ENCODE measurements at regions not wholly inside any gene's neighbourhood (a gene's known extent, or its start where the extent isn't known, plus 50 kb on each side); places are given as distances from the start of the nearest gene placed in this dataset.

GRCh38 chrX:39137363-39137954 is 336.2 kb downstream of the MID1IP1 start:
- Mint-ChIP-seq H3K27ac (peak overlapping the region; percentile 27), H3K9me3 (no peaks in the 10 kb centered on the region), H3K4me3 (no peak overlapping the region), H3K4me1 (peaks cover 23% of the 10 kb centered on the region), H3K36me3 (no peaks in the 10 kb centered on the region), H3K27me3 (no peaks in the 10 kb centered on the region)
- no peak for ATAC-seq

GRCh38 chrX:39140581-39140980 is 339.3 kb downstream of the MID1IP1 start:
- no peak overlapping the region for H3K27ac Mint-ChIP-seq
- no peaks in the 10 kb centered on the region for H3K36me3 Mint-ChIP-seq
- H3K4me1 Mint-ChIP-seq: peaks cover 30% of the 10 kb centered on the region
- no peak overlapping the region for H3K4me3 Mint-ChIP-seq
- H3K9me3 Mint-ChIP-seq: no peaks in the 10 kb centered on the region
- no peak for ATAC-seq
- H3K27me3 Mint-ChIP-seq: no peaks in the 10 kb centered on the region

GRCh38 chrX:39144323-39144722 is 343.1 kb downstream of the MID1IP1 start:
- peak; percentile 87 for ATAC-seq
- H3K9me3 Mint-ChIP-seq: no peaks in the 10 kb centered on the region
- peak overlapping the region; percentile 98 for H3K27ac Mint-ChIP-seq
- no peaks in the 10 kb centered on the region for H3K36me3 Mint-ChIP-seq
- peaks cover 55% of the 10 kb centered on the region for H3K4me1 Mint-ChIP-seq
- H3K27me3 Mint-ChIP-seq: no peaks in the 10 kb centered on the region
- H3K4me3 Mint-ChIP-seq: peak overlapping the region; percentile 52

- peak overlapping the region; percentile 98 for H3K27ac Mint-ChIP-seq
- no peaks in the 10 kb centered on the region for H3K27me3 Mint-ChIP-seq
- no peaks in the 10 kb centered on the region for H3K9me3 Mint-ChIP-seq
- no peaks in the 10 kb centered on the region for H3K36me3 Mint-ChIP-seq
- peaks cover 62% of the 10 kb centered on the region for H3K4me1 Mint-ChIP-seq
- H3K4me3 Mint-ChIP-seq: peak overlapping the region; percentile 52
- peak; percentile 90 for ATAC-seq
Measured at GRCh38 chrX:39144956-39145355, 343.7 kb downstream of the MID1IP1 start.

GRCh38 chrX:39145859-39146258 is 344.6 kb downstream of the MID1IP1 start:
- Mint-ChIP-seq H3K9me3 (no peaks in the 10 kb centered on the region), H3K4me1 (peaks cover 68% of the 10 kb centered on the region), H3K27ac (peak overlapping the region; percentile 98), H3K27me3 (no peaks in the 10 kb centered on the region), H3K4me3 (no peak overlapping the region), H3K36me3 (no peaks in the 10 kb centered on the region)
- ATAC-seq: no peak

GRCh38 chrX:39149761-39150160 is 348.5 kb downstream of the MID1IP1 start:
- Mint-ChIP-seq H3K36me3 (no peaks in the 10 kb centered on the region), H3K27me3 (no peaks in the 10 kb centered on the region), H3K9me3 (no peaks in the 10 kb centered on the region), H3K4me1 (peaks cover 52% of the 10 kb centered on the region), H3K27ac (no peak overlapping the region), H3K4me3 (no peak overlapping the region)
- no peak for ATAC-seq

GRCh38 chrX:39150220-39150619 is 349.0 kb downstream of the MID1IP1 start:
- Mint-ChIP-seq H3K27ac (no peak overlapping the region), H3K4me1 (peaks cover 48% of the 10 kb centered on the region)
- no peak for ATAC-seq

GRCh38 chrX:39150621-39151020 is 349.4 kb downstream of the MID1IP1 start:
- Mint-ChIP-seq H3K9me3 (no peaks in the 10 kb centered on the region), H3K4me1 (peaks cover 45% of the 10 kb centered on the region), H3K36me3 (no peaks in the 10 kb centered on the region), H3K27me3 (no peaks in the 10 kb centered on the region), H3K27ac (no peak overlapping the region), H3K4me3 (no peak overlapping the region)
- ATAC-seq: no peak

More at GRCh38 chrX:39150220-39150619, 349.0 kb downstream of the MID1IP1 start:
- H3K36me3 Mint-ChIP-seq: no peaks in the 10 kb centered on the region
- H3K4me3 Mint-ChIP-seq: no peak overlapping the region
- no peaks in the 10 kb centered on the region for H3K9me3 Mint-ChIP-seq
- H3K27me3 Mint-ChIP-seq: no peaks in the 10 kb centered on the region

GRCh38 chrX:39152106-39152649 is 350.9 kb downstream of the MID1IP1 start:
- H3K4me3 Mint-ChIP-seq: no peak overlapping the region
- H3K4me1 Mint-ChIP-seq: peaks cover 30% of the 10 kb centered on the region
- no peak overlapping the region for H3K27ac Mint-ChIP-seq
- no peak for ATAC-seq
- no peaks in the 10 kb centered on the region for H3K36me3 Mint-ChIP-seq
- H3K9me3 Mint-ChIP-seq: no peaks in the 10 kb centered on the region
- peaks cover 10% of the 10 kb centered on the region for H3K27me3 Mint-ChIP-seq

- Mint-ChIP-seq H3K27me3 (peaks cover 10% of the 10 kb centered on the region), H3K36me3 (no peaks in the 10 kb centered on the region), H3K9me3 (no peaks in the 10 kb centered on the region), H3K4me1 (peaks cover 19% of the 10 kb centered on the region), H3K27ac (no peak overlapping the region), H3K4me3 (no peak overlapping the region)
- no peak for ATAC-seq
Measured at GRCh38 chrX:39156051-39156450, 354.8 kb downstream of the MID1IP1 start.

GRCh38 chrX:39157006-39157405 is 355.7 kb downstream of the MID1IP1 start:
- peaks cover 16% of the 10 kb centered on the region for H3K27me3 Mint-ChIP-seq
- H3K9me3 Mint-ChIP-seq: no peaks in the 10 kb centered on the region
- no peak for ATAC-seq
- H3K36me3 Mint-ChIP-seq: no peaks in the 10 kb centered on the region
- H3K4me1 Mint-ChIP-seq: peaks cover 24% of the 10 kb centered on the region
- H3K27ac Mint-ChIP-seq: no peak overlapping the region
- no peak overlapping the region for H3K4me3 Mint-ChIP-seq

- Mint-ChIP-seq H3K9me3 (no peaks in the 10 kb centered on the region), H3K27ac (no peak overlapping the region), H3K4me3 (no peak overlapping the region), H3K4me1 (peaks cover 32% of the 10 kb centered on the region), H3K27me3 (peaks cover 24% of the 10 kb centered on the region), H3K36me3 (no peaks in the 10 kb centered on the region)
- no peak for ATAC-seq
Measured at GRCh38 chrX:39157796-39158195, 356.5 kb downstream of the MID1IP1 start.

- H3K4me3 Mint-ChIP-seq: peak overlapping the region; percentile 51
- peak overlapping the region; percentile 65 for H3K27ac Mint-ChIP-seq
- H3K4me1 Mint-ChIP-seq: peaks cover 37% of the 10 kb centered on the region
- peak; percentile 70 for ATAC-seq
- H3K9me3 Mint-ChIP-seq: no peaks in the 10 kb centered on the region
- H3K27me3 Mint-ChIP-seq: peaks cover 30% of the 10 kb centered on the region
- H3K36me3 Mint-ChIP-seq: no peaks in the 10 kb centered on the region
Measured at GRCh38 chrX:39158801-39159657, 357.8 kb downstream of the MID1IP1 start.

- H3K4me3 Mint-ChIP-seq: no peak overlapping the region
- H3K27ac Mint-ChIP-seq: no peak overlapping the region
- no peaks in the 10 kb centered on the region for H3K36me3 Mint-ChIP-seq
- H3K4me1 Mint-ChIP-seq: peaks cover 37% of the 10 kb centered on the region
- peaks cover 30% of the 10 kb centered on the region for H3K27me3 Mint-ChIP-seq
- no peaks in the 10 kb centered on the region for H3K9me3 Mint-ChIP-seq
- ATAC-seq: no peak
Measured at GRCh38 chrX:39159921-39160507, 358.8 kb downstream of the MID1IP1 start.

- H3K4me1 Mint-ChIP-seq: peaks cover 37% of the 10 kb centered on the region
- H3K4me3 Mint-ChIP-seq: peak overlapping the region; percentile 30
- H3K9me3 Mint-ChIP-seq: no peaks in the 10 kb centered on the region
- peak overlapping the region; percentile 69 for H3K27ac Mint-ChIP-seq
- peaks cover 24% of the 10 kb centered on the region for H3K27me3 Mint-ChIP-seq
- no peaks in the 10 kb centered on the region for H3K36me3 Mint-ChIP-seq
- ATAC-seq: no peak
Measured at GRCh38 chrX:39161611-39162255, 360.5 kb downstream of the MID1IP1 start.

Data from stimulated activated memory B cell treated with anti-CD40 and anti-IgM and Interleukin-4, amounts not matched to agents 10 μg/mL and 1 μg/mL and 100 μg/mL, for 72 hours (primary cell).